HEK293 (cell line): ENCODE measurements at regions not wholly inside any gene's neighbourhood (a gene's known extent, or its start where the extent isn't known, plus 50 kb on each side); places are given as distances from the start of the nearest gene placed in this dataset.

Source experiments
- IKZF3 ChIP-seq: fragments of 450-650 bp; IDR thresholded peaks from 2 replicates; pipeline ENCODE4 v1.5.0; 2018; ENCODE audit warnings: missing biosample characterization, mild to moderate bottlenecking, missing genetic modification characterization, moderate library complexity
- PRDM1 ChIP-seq: fragments of 450-650 bp; formaldehyde crosslinking; IDR thresholded peaks from 2 replicates; pipeline ENCODE4; 2016; ENCODE audit warnings: missing biosample characterization, missing genetic modification characterization
- YY1 ChIP-seq: fragments of 450-650 bp; formaldehyde crosslinking; IDR thresholded peaks from 2 replicates; pipeline ENCODE4 v1.5.1; 2018; ENCODE audit warnings: missing biosample characterization, missing genetic modification characterization
- ZBTB17 ChIP-seq: fragments of 450-650 bp; formaldehyde crosslinking; IDR thresholded peaks from 2 replicates; pipeline ENCODE4 v1.5.1; 2016; ENCODE audit warnings: missing biosample characterization, missing genetic modification characterization
- ZNF169 ChIP-seq: fragments of 450-650 bp; formaldehyde crosslinking; IDR thresholded peaks from 2 replicates; pipeline ENCODE4 v1.5.1; 2016; ENCODE audit warnings: missing biosample characterization, missing genetic modification characterization
- ZNF184 ChIP-seq: fragments of 450-650 bp; IDR thresholded peaks from 2 replicates; pipeline ENCODE4 v1.5.1; 2018; ENCODE audit warnings: missing biosample characterization, mild to moderate bottlenecking, missing genetic modification characterization
- ZNF221 ChIP-seq: fragments of 450-650 bp; formaldehyde crosslinking; IDR thresholded peaks from 2 replicates; pipeline ENCODE4 v1.5.1; 2017; ENCODE audit warnings: missing biosample characterization, missing genetic modification characterization, borderline replicate concordance
- ZNF274 ChIP-seq, 2 experiments: fragments of 200-500 bp in 1 of 2; fragments of 450-650 bp in 1 of 2; sonication (Bioruptor generic) in 1 of 2; formaldehyde crosslinking in 1 of 2; IDR thresholded peaks; 2 replicates each; pipeline versions ENCODE4 v1.5.1 to v1.6.1; 2014 to 2016; ENCODE audit warnings: borderline replicate concordance in 1 of 2, inconsistent platforms in 1 of 2, low read length in 1 of 2, missing biosample characterization in 1 of 2, missing genetic modification characterization in 1 of 2
- ZNF416 ChIP-seq: fragments of 450-650 bp; formaldehyde crosslinking; IDR thresholded peaks from 2 replicates; pipeline ENCODE4 v1.5.1; 2016; ENCODE audit warnings: missing biosample characterization, missing genetic modification characterization
- ZNF670 ChIP-seq: fragments of 450-650 bp; formaldehyde crosslinking; IDR thresholded peaks from 2 replicates; pipeline ENCODE4 v1.5.1; 2016; ENCODE audit warnings: missing biosample characterization, missing genetic modification characterization, low read depth
- ZNF768 ChIP-seq: fragments of 450-650 bp; formaldehyde crosslinking; IDR thresholded peaks from 2 replicates; pipeline ENCODE4 v1.5.1; 2018; ENCODE audit warnings: missing biosample characterization, mild to moderate bottlenecking, missing genetic modification characterization
- ZNF792 ChIP-seq: fragments of 450-650 bp; formaldehyde crosslinking; IDR thresholded peaks from 2 replicates; pipeline ENCODE4 v1.5.1; 2016; ENCODE audit warnings: missing biosample characterization, missing genetic modification characterization
- ZXDB ChIP-seq: fragments of 450-650 bp; formaldehyde crosslinking; IDR thresholded peaks from 2 replicates; pipeline ENCODE4 v1.5.1; 2016; ENCODE audit warnings: missing biosample characterization, missing genetic modification characterization
- TF ChIP-seq, protein P1 (sequence below): fragments of 450-650 bp; formaldehyde crosslinking; IDR thresholded peaks from 2 replicates; pipeline ENCODE4 v1.5.1; 2016; ENCODE audit warnings: missing biosample characterization, missing genetic modification characterization

DNA sequence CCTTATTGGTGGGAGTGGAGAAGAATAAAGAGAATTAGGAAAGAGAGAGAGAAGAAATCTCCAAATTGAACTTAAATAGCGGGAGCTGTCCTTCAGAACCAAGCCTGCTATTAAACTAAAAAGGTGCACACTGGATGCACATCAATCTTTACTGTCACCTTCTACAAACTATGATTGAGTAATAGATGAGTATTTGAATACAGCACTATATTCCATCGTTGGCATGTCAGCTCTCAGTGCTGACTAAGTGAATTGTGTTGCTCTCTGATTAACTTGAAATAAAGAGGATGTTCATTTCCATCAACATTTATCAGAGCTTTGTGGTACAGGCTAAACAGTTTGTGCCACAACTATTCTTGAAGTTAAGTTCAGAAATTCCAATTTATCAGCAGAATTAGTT lies 143.7 kb upstream of the PABPC4L start:
- no peak for TF ChIP-seq ZBTB17 (tag by site-specific recombination)
- TF ChIP-seq, protein P1, sequence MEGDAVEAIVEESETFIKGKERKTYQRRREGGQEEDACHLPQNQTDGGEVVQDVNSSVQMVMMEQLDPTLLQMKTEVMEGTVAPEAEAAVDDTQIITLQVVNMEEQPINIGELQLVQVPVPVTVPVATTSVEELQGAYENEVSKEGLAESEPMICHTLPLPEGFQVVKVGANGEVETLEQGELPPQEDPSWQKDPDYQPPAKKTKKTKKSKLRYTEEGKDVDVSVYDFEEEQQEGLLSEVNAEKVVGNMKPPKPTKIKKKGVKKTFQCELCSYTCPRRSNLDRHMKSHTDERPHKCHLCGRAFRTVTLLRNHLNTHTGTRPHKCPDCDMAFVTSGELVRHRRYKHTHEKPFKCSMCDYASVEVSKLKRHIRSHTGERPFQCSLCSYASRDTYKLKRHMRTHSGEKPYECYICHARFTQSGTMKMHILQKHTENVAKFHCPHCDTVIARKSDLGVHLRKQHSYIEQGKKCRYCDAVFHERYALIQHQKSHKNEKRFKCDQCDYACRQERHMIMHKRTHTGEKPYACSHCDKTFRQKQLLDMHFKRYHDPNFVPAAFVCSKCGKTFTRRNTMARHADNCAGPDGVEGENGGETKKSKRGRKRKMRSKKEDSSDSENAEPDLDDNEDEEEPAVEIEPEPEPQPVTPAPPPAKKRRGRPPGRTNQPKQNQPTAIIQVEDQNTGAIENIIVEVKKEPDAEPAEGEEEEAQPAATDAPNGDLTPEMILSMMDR (tag by site-specific recombination) = no peak
- no peak for TF ChIP-seq ZNF416 (tag by site-specific recombination)
- no peak for TF ChIP-seq ZNF221
- TF ChIP-seq ZNF768 (tag by site-specific recombination) = no peak
- no peak for TF ChIP-seq YY1
- no peak for TF ChIP-seq IKZF3
- no peak for TF ChIP-seq ZNF670 (tag by site-specific recombination)
- no peak for TF ChIP-seq ZNF169 (tag by site-specific recombination)
- no peak for TF ChIP-seq PRDM1 (tag by site-specific recombination)
- TF ChIP-seq ZNF184 (tag by site-specific recombination) = no peak
- TF ChIP-seq ZNF792 = no peak
- TF ChIP-seq ZXDB = no peak
- TF ChIP-seq ZNF274 (IDR thresholded peaks at IDR 0.05; ENCODE audit: low read length) = no peak
- no peak for TF ChIP-seq ZNF274 (tag by site-specific recombination; IDR thresholded peaks at IDR 0.05; ENCODE audit: borderline replicate concordance)
